Trophoblast cell (in vitro differentiated cells and primary cell): ENCODE measurements at regions not wholly inside any gene's neighbourhood (a gene's known extent, or its start where the extent isn't known, plus 50 kb on each side); places are given as distances from the start of the nearest gene placed in this dataset.

Source experiments
- DNase-seq, 2 donors: peaks; one replicate each; pipeline ENCODE4 v3.0.0-alpha.2; 2016
- H2AFZ ChIP-seq: 2 replicates; pipeline ENCODE4 v1.6.1; 2013; ENCODE audit warnings: low read length, moderate library complexity, mild to moderate bottlenecking; ENCODE audit not compliant: insufficient read depth, poor library complexity
- H2AK5ac ChIP-seq: 2 replicates; pipeline ENCODE4 v1.6.1; 2013; ENCODE audit warnings: mild to moderate bottlenecking, low read length
- H2BK120ac ChIP-seq: 2 replicates; pipeline ENCODE4 v1.6.1; 2013; ENCODE audit warnings: low read length, mild to moderate bottlenecking, moderate library complexity; ENCODE audit not compliant: insufficient read depth, poor library complexity
- H2BK12ac ChIP-seq: 2 replicates; pipeline ENCODE4 v1.6.1; 2013; ENCODE audit warnings: mild to moderate bottlenecking, low read length, moderate library complexity
- H2BK5ac ChIP-seq: 2 replicates; pipeline ENCODE4 v1.6.1; 2013; ENCODE audit warnings: low read length, low read depth, moderate library complexity, mild to moderate bottlenecking; ENCODE audit not compliant: poor library complexity
- H3K14ac ChIP-seq: 2 replicates; pipeline ENCODE4 v1.6.1; 2013; ENCODE audit warnings: mild to moderate bottlenecking, low read length
- H3K18ac ChIP-seq: 2 replicates; pipeline ENCODE4 v1.6.1; 2013; ENCODE audit warnings: mild to moderate bottlenecking, low read length
- H3K23ac ChIP-seq: 2 replicates; pipeline ENCODE4 v1.6.1; 2013; ENCODE audit warnings: low read length
- H3K27ac ChIP-seq: 2 replicates; pipeline ENCODE4 v1.5.1; 2013; ENCODE audit warnings: low read depth, mild to moderate bottlenecking, inconsistent platforms, low read length, moderate library complexity
- H3K27me3 ChIP-seq: 2 replicates; pipeline ENCODE4 v1.6.1; 2013; ENCODE audit warnings: inconsistent platforms, mild to moderate bottlenecking, low read length, moderate library complexity; ENCODE audit not compliant: insufficient read depth
- H3K36me3 ChIP-seq, 2 experiments: 1 replicate in 1 of 2; 2 replicates in 1 of 2; pipeline ENCODE4 v1.6.1; 2013; ENCODE audit warnings: low read length in 2 of 2, mild to moderate bottlenecking in 2 of 2, moderate library complexity in 1 of 2; ENCODE audit not compliant: insufficient read depth in 2 of 2, control insufficient read depth in 1 of 2
- H3K4ac ChIP-seq: 2 replicates; pipeline ENCODE4 v1.6.1; 2013; ENCODE audit warnings: low read depth, mild to moderate bottlenecking, low read length, moderate library complexity
- H3K4me1 ChIP-seq, 2 experiments: 1 replicate in 1 of 2; 2 replicates in 1 of 2; pipeline ENCODE4 v1.6.1; 2013; ENCODE audit warnings: low read length in 2 of 2, mild to moderate bottlenecking in 2 of 2, moderate library complexity in 1 of 2; ENCODE audit not compliant: insufficient read depth in 2 of 2, control insufficient read depth in 1 of 2
- H3K4me2 ChIP-seq: 2 replicates; pipeline ENCODE4 v1.6.1; 2013; ENCODE audit warnings: inconsistent platforms, mild to moderate bottlenecking, low read length, moderate library complexity
- H3K4me3 ChIP-seq: 2 replicates; pipeline ENCODE4 v1.5.1; 2013; ENCODE audit warnings: mild to moderate bottlenecking, low read depth, low read length, inconsistent platforms
- H3K79me1 ChIP-seq: one replicate; pipeline ENCODE4 v1.6.1; 2013; ENCODE audit warnings: low read length
- H3K79me2 ChIP-seq: 2 replicates; pipeline ENCODE4 v1.6.1; 2013; ENCODE audit warnings: low read length, mild to moderate bottlenecking; ENCODE audit not compliant: control insufficient read depth, insufficient read depth, poor library complexity
- H3K9ac ChIP-seq: 2 replicates; pipeline ENCODE4 v1.6.1; 2013; ENCODE audit warnings: mild to moderate bottlenecking, low read length
- H3K9me3 ChIP-seq: 2 replicates; pipeline ENCODE4 v1.6.1; 2013; ENCODE audit warnings: low read depth, mild to moderate bottlenecking, control low read depth, inconsistent platforms, low read length; ENCODE audit not compliant: insufficient read depth
- H4K12ac ChIP-seq: 2 replicates; pipeline ENCODE4 v1.6.1; 2013; ENCODE audit warnings: low read depth, mild to moderate bottlenecking, low read length, moderate library complexity
- H4K8ac ChIP-seq: 2 replicates; pipeline ENCODE4 v1.6.1; 2013; ENCODE audit warnings: low read depth, mild to moderate bottlenecking, low read length, moderate library complexity
- H4K91ac ChIP-seq: one replicate; pipeline ENCODE4 v1.6.1; 2013; ENCODE audit warnings: low read depth, mild to moderate bottlenecking, low read length, moderate library complexity
- WGBS: extraction: QIAGEN DNeasy Blood & Tissue Kit; methylation state at CpG from one replicate; pipeline ENCODE4 v1.1.7; 2013; ENCODE audit warnings: missing lambda C conversion rate; ENCODE audit not compliant: insufficient read length, insufficient coverage; ENCODE audit errors: extremely low coverage; 5-methylcytosine and 5-hydroxymethylcytosine counted together

DNA sequence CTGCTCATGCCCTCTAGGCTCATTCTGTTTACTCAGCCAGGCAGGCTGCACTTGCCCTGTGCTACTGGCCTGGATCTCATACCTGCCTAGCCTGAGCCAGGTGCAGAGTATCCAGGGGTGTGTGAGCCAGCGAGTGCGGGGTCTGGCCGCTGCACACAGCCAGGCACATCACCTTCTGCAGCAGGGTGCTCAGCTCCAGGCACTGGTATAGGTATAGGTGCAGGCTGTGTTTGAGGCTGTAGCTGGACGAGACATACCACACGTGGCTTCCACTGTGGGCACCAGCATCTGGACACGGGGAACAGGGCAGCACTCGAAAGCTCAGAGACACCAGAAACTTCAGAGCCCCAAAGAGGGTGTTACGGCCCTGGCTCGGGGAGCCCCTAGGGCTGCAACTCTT lies 424.2 kb downstream of the RERGL start:
- no peaks in the 10 kb centered on the region for H3K79me1 ChIP-seq
- H3K4ac ChIP-seq, result no peak overlapping the region
- no peaks in the 10 kb centered on the region for H3K27me3 ChIP-seq
- no peak overlapping the region for H3K18ac ChIP-seq
- H3K79me2 ChIP-seq, result no peaks in the 10 kb centered on the region
- no peak overlapping the region for H2BK5ac ChIP-seq
- no peak overlapping the region for H3K4me3 ChIP-seq
- no peak overlapping the region for H2BK120ac ChIP-seq
- no peaks in the 10 kb centered on the region for H3K9me3 ChIP-seq
- no peak overlapping the region for H4K8ac ChIP-seq
- no peak overlapping the region for H2BK12ac ChIP-seq
- no CpG with 5 or more reads among the region's 9 CpGs for WGBS
- no peaks in the 10 kb centered on the region for H3K36me3 ChIP-seq
- H3K23ac ChIP-seq, result no peak overlapping the region
- H3K4me2 ChIP-seq, result no peak overlapping the region
- no peak overlapping the region for H2AFZ ChIP-seq
- no peak overlapping the region for H2AK5ac ChIP-seq
- no peak overlapping the region for H4K91ac ChIP-seq
- H4K12ac ChIP-seq, result no peak overlapping the region
- no peak overlapping the region for H3K27ac ChIP-seq
- H3K4me1 ChIP-seq, result no peaks in the 10 kb centered on the region
- H3K14ac ChIP-seq, result no peak overlapping the region
- no peak overlapping the region for H3K9ac ChIP-seq
- no peak for DNase-seq

DNA sequence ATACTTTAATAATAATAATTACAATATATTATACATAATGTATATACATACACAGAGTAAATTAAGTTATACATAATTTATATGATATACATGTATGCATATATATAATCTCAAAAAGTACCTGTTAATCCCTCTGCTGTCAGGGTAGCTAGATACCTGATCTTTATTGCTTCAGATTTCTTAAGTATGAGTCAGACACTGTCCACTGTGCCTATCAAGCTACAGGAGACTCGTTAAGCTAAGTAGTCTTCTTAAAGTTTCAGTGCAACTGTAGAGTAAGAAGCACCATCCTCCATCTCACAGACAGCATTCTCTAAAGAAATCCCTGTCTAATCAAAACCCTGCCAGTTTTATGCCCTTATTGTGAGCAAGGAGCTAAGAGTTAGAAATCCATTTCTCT lies 428.7 kb downstream of the RERGL start:
- no peak for DNase-seq
- Histone ChIP-seq H3K4me1 (no peaks in the 10 kb centered on the region), H3K4me3 (no peak overlapping the region), H3K79me1 (no peaks in the 10 kb centered on the region), H3K9me3 (no peaks in the 10 kb centered on the region), H4K12ac (no peak overlapping the region), H4K8ac (no peak overlapping the region), H3K4ac (no peak overlapping the region), H3K9ac (no peak overlapping the region), H3K27ac (no peak overlapping the region), H3K23ac (no peak overlapping the region), H2BK12ac (no peak overlapping the region), H2BK5ac (no peak overlapping the region), H2AK5ac (no peak overlapping the region), H2BK120ac (no peak overlapping the region), H2AFZ (no peak overlapping the region), H4K91ac (no peak overlapping the region), H3K4me2 (no peak overlapping the region), H3K36me3 (no peaks in the 10 kb centered on the region), H3K79me2 (no peaks in the 10 kb centered on the region), H3K27me3 (no peaks in the 10 kb centered on the region), H3K18ac (no peak overlapping the region), H3K14ac (no peak overlapping the region)
- WGBS, result no CpG with 5 or more reads among the region's 1 CpG

DNA sequence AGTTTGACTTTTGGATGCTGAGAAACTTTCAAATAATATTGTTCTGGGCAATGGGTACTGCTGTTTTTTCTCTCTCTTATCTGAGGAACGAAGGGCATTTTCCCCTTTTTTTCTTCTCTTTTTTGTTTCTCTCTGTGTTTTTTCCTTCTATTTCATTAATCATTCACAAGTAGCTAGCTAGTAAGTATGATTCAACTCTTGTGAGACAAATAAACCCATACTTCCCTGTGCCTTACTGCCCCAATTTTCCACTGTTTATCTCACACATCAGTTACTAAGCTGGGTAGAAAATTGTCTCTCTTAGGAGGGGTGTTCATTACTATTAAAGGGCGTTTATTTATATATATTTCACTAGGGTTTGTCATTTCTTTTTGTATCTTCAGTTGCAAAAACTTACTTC lies 437.6 kb downstream of the RERGL start:
- Histone ChIP-seq H2AK5ac (no peak overlapping the region), H4K8ac (no peak overlapping the region), H2BK12ac (no peak overlapping the region), H3K14ac (no peak overlapping the region), H3K27me3 (no peaks in the 10 kb centered on the region), H3K9ac (no peak overlapping the region), H4K91ac (no peak overlapping the region), H3K9me3 (no peaks in the 10 kb centered on the region), H3K4ac (no peak overlapping the region), H3K4me1 (no peaks in the 10 kb centered on the region), H4K12ac (no peak overlapping the region), H2BK5ac (no peak overlapping the region), H2AFZ (no peak overlapping the region), H3K36me3 (no peaks in the 10 kb centered on the region), H3K18ac (no peak overlapping the region), H2BK120ac (no peak overlapping the region), H3K4me3 (no peak overlapping the region), H3K4me2 (no peak overlapping the region), H3K79me1 (no peaks in the 10 kb centered on the region), H3K23ac (no peak overlapping the region), H3K79me2 (no peaks in the 10 kb centered on the region), H3K27ac (no peak overlapping the region)
- no peak for DNase-seq
- no CpG with 5 or more reads among the region's 2 CpGs for WGBS

DNA sequence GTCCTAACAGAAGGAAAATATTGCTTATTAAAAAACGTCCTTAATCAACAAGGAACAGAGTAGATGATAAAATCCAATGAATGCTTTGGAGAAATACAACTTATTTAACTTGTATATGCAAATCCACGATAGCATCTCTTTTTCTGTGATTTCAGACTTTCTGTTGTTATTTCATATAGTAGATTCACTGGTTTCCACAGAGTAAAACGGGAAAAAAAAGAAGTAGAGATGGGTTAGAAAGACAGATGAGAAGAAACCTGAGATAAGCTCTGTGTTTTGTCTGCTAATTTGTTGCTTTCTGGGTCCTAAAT lies 447.7 kb downstream of the RERGL start:
- H4K12ac ChIP-seq, result no peak overlapping the region
- H2BK120ac ChIP-seq, result no peak overlapping the region
- H3K14ac ChIP-seq, result no peak overlapping the region
- no peak overlapping the region for H3K27ac ChIP-seq
- no peak overlapping the region for H2BK12ac ChIP-seq
- H3K4me3 ChIP-seq, result no peak overlapping the region
- H3K18ac ChIP-seq, result no peak overlapping the region
- no peaks in the 10 kb centered on the region for H3K4me1 ChIP-seq
- no CpG with 5 or more reads among the region's 3 CpGs for WGBS
- no peak overlapping the region for H2AFZ ChIP-seq
- no peak overlapping the region for H3K4me2 ChIP-seq
- DNase-seq, result no peak
- no peaks in the 10 kb centered on the region for H3K36me3 ChIP-seq
- no peak overlapping the region for H4K91ac ChIP-seq
- H2AK5ac ChIP-seq, result no peak overlapping the region
- no peak overlapping the region for H2BK5ac ChIP-seq
- H3K79me2 ChIP-seq, result no peaks in the 10 kb centered on the region
- H3K23ac ChIP-seq, result no peak overlapping the region
- H3K9ac ChIP-seq, result no peak overlapping the region
- H3K4ac ChIP-seq, result no peak overlapping the region
- H3K79me1 ChIP-seq, result no peaks in the 10 kb centered on the region
- no peaks in the 10 kb centered on the region for H3K27me3 ChIP-seq
- H4K8ac ChIP-seq, result no peak overlapping the region
- H3K9me3 ChIP-seq, result no peaks in the 10 kb centered on the region

DNA sequence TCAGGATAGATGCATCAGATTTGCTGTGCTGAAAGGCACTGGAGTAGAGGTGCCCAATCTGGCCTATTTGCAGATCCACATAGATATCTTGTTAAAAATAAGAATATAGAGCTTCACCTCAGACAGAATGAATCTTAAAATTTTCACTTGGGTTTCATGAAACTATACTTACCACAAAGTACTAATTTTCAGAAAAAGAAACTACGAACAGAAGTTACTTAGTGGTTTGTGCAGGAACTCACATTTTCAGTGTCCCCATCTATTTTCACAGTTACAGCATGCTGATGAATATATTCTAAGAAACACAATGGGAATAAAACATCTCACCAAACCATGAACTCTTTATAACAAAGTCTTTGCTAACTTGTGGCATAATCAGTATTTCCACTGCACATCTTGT lies 449.4 kb downstream of the RERGL start:
- Histone ChIP-seq H3K27me3 (no peaks in the 10 kb centered on the region), H2BK5ac (no peak overlapping the region), H3K23ac (no peak overlapping the region), H2BK12ac (no peak overlapping the region), H3K9me3 (no peaks in the 10 kb centered on the region), H3K18ac (no peak overlapping the region), H3K14ac (no peak overlapping the region), H4K91ac (no peak overlapping the region), H4K8ac (no peak overlapping the region), H2AK5ac (no peak overlapping the region), H3K4me3 (no peak overlapping the region), H3K27ac (no peak overlapping the region), H3K4me1 (no peaks in the 10 kb centered on the region), H2BK120ac (no peak overlapping the region), H3K4ac (no peak overlapping the region), H4K12ac (no peak overlapping the region), H3K79me2 (no peaks in the 10 kb centered on the region), H3K36me3 (no peaks in the 10 kb centered on the region), H3K79me1 (no peaks in the 10 kb centered on the region), H2AFZ (no peak overlapping the region), H3K4me2 (no peak overlapping the region), H3K9ac (no peak overlapping the region)
- WGBS, result no CpG with 5 or more reads among the region's 1 CpG
- DNase-seq, result no peak
